IMR-90 (cell line): ENCODE measurements at regions not wholly inside any gene's neighbourhood (a gene's known extent, or its start where the extent isn't known, plus 50 kb on each side); places are given as distances from the start of the nearest gene placed in this dataset.

Source experiments
- ATAC-seq: fragments of 200-7000 bp; cut with Tn5 transposase; 2 replicates; pipeline ENCODE4 v1.9.1; 2020; ENCODE audit warnings: low read depth, mild to moderate bottlenecking, moderate library complexity
- BruUV-seq: library from RNA; stranded (reverse); fragments of 400-500 nt; replicated peaks from 2 replicates; lab custom pipeline; 2021; lab: Mats Ljungman, UMichigan
- CTCF ChIA-PET: fragments of 300-600 bp; formaldehyde crosslinking; extraction: SDS; loops from one replicate; lab custom pipeline; 2021; ENCODE audit warnings: antibody characterized with exemption; lab: Yijun Ruan, JAX
- POLR2A ChIA-PET: fragments of 300-600 bp; sonication (Branson Sonifier 250); formaldehyde crosslinking; loops from one replicate; lab custom pipeline; 2022; ENCODE audit warnings: antibody characterized with exemption; ENCODE audit not compliant: unreplicated experiment; lab: Charles Lee
- DNase-seq: peaks from one replicate; pipeline ENCODE4 v3.0.0; 2013
- H2AFZ ChIP-seq: replicated peaks from 2 replicates; pipeline ENCODE3; 2013; ENCODE audit warnings: low read length, mild to moderate bottlenecking; ENCODE audit not compliant: poor library complexity
- H2AK5ac ChIP-seq: 2 replicates; pipeline ENCODE4 v1.6.1; 2013; ENCODE audit warnings: low read depth, low read length, inconsistent platforms
- H2AK9ac ChIP-seq: replicated peaks from 2 replicates; pipeline ENCODE3; 2013; ENCODE audit warnings: mild to moderate bottlenecking, low read depth, low read length, moderate library complexity; ENCODE audit not compliant: poor library complexity
- H2BK120ac ChIP-seq: 2 replicates; pipeline ENCODE4 v1.6.1; 2013; ENCODE audit warnings: low read depth, low read length, inconsistent platforms
- H2BK15ac ChIP-seq: 3 replicates; pipeline ENCODE4 v1.6.1; 2013; ENCODE audit warnings: low read depth, low read length, inconsistent platforms
- H2BK20ac ChIP-seq: 2 replicates; pipeline ENCODE4 v1.6.1; 2013; ENCODE audit warnings: low read depth, mild to moderate bottlenecking, inconsistent platforms, low read length, moderate library complexity
- H2BK5ac ChIP-seq: 2 replicates; pipeline ENCODE4 v1.6.1; 2013; ENCODE audit warnings: mild to moderate bottlenecking, low read depth, low read length, inconsistent platforms; ENCODE audit not compliant: poor library complexity, severe bottlenecking
- H3K14ac ChIP-seq: replicated peaks from 2 replicates; pipeline ENCODE4 v1.6.1; 2013; ENCODE audit warnings: low read depth, low read length, inconsistent platforms
- H3K18ac ChIP-seq: 2 replicates; pipeline ENCODE4 v1.6.1; 2013; ENCODE audit warnings: low read depth, low read length, control low read depth
- H3K23ac ChIP-seq: 2 replicates; pipeline ENCODE4 v1.6.1; 2013; ENCODE audit warnings: low read depth, low read length, inconsistent platforms
- H3K27ac ChIP-seq: 2 replicates; pipeline ENCODE4 v1.5.1; 2013; ENCODE audit warnings: mild to moderate bottlenecking, control low read depth, low read length; ENCODE audit not compliant: insufficient read depth
- H3K27me3 ChIP-seq: 2 replicates; pipeline ENCODE4 v1.6.1; 2013; ENCODE audit warnings: low read length; ENCODE audit not compliant: control insufficient read depth, insufficient read depth
- H3K36me3 ChIP-seq: 2 replicates; pipeline ENCODE4 v1.6.1; 2013; ENCODE audit warnings: low read length, mixed read lengths; ENCODE audit not compliant: control insufficient read depth, insufficient read depth
- H3K4ac ChIP-seq: 2 replicates; pipeline ENCODE4 v1.6.1; 2013; ENCODE audit warnings: low read depth, low read length, inconsistent platforms
- H3K4me1 ChIP-seq: 2 replicates; pipeline ENCODE4 v1.6.1; 2013; ENCODE audit warnings: low read length, mixed read lengths; ENCODE audit not compliant: control insufficient read depth, insufficient read depth
- H3K4me2 ChIP-seq: 2 replicates; pipeline ENCODE4 v1.6.1; 2013; ENCODE audit warnings: low read depth, mild to moderate bottlenecking, control low read depth, low read length, moderate library complexity
- H3K4me3 ChIP-seq: 2 replicates; pipeline ENCODE4 v1.5.1; 2013; ENCODE audit warnings: low read depth, mild to moderate bottlenecking, control low read depth, low read length, moderate library complexity; ENCODE audit not compliant: insufficient read depth
- H3K56ac ChIP-seq: 2 replicates; pipeline ENCODE4 v1.6.1; 2013; ENCODE audit warnings: low read length, inconsistent platforms; ENCODE audit not compliant: insufficient read depth; ENCODE audit errors: extremely low read depth
- H3K79me1 ChIP-seq, 2 experiments: 2 replicates each; pipeline ENCODE4 v1.6.1; 2013; ENCODE audit warnings: low read length in 2 of 2, inconsistent platforms in 1 of 2, low read depth in 1 of 2
- H3K9ac ChIP-seq: 2 replicates; pipeline ENCODE4 v1.6.1; 2013; ENCODE audit warnings: low read depth, low read length, control low read depth
- H3K9me1 ChIP-seq: 2 replicates; pipeline ENCODE4 v1.6.1; 2013; ENCODE audit warnings: low read length, inconsistent platforms; ENCODE audit not compliant: insufficient read depth
- H3K9me3 ChIP-seq: 2 replicates; pipeline ENCODE4 v1.6.1; 2013; ENCODE audit warnings: low read length; ENCODE audit not compliant: control insufficient read depth, insufficient read depth
- H4K20me1 ChIP-seq: 2 replicates; pipeline ENCODE4 v1.6.1; 2013; ENCODE audit warnings: low read length, inconsistent platforms; ENCODE audit not compliant: insufficient read depth
- H4K5ac ChIP-seq: 2 replicates; pipeline ENCODE4 v1.6.1; 2013; ENCODE audit warnings: mild to moderate bottlenecking, low read depth, low read length, control low read depth
- H4K8ac ChIP-seq, 2 experiments: 2 replicates each; pipeline ENCODE4 v1.6.1; 2013; ENCODE audit warnings: low read depth in 2 of 2, low read length in 2 of 2, control low read depth in 1 of 2, inconsistent platforms in 1 of 2
- H4K91ac ChIP-seq: 2 replicates; pipeline ENCODE4 v1.6.1; 2013; ENCODE audit warnings: low read depth, low read length, inconsistent platforms; ENCODE audit not compliant: insufficient read depth
- BHLHE40 ChIP-seq: fragments of 150-350 bp; IDR thresholded peaks from 2 replicates; pipeline ENCODE4 v1.6.1; 2016; ENCODE audit warnings: mild to moderate bottlenecking, low read depth, low read length
- CEBPB ChIP-seq: IDR thresholded peaks from 2 replicates; pipeline ENCODE4 v1.6.1; 2012; ENCODE audit warnings: low read depth, low read length, improper control_type of control experiment
- MAFK ChIP-seq: IDR thresholded peaks from 2 replicates; pipeline ENCODE4 v1.6.1; 2012; ENCODE audit warnings: low read depth, low read length, improper control_type of control experiment
- MAZ ChIP-seq: IDR thresholded peaks from 2 replicates; pipeline ENCODE4 v1.6.1; 2012; ENCODE audit warnings: low read depth, mild to moderate bottlenecking, low read length, improper control_type of control experiment, moderate library complexity, borderline replicate concordance
- MXI1 ChIP-seq: IDR thresholded peaks from 2 replicates; pipeline ENCODE4 v1.6.1; 2012; ENCODE audit warnings: low read depth, mild to moderate bottlenecking, low read length, moderate library complexity, borderline replicate concordance
- NFE2L2 ChIP-seq: fragments of 150-350 bp; IDR thresholded peaks from 2 replicates; pipeline ENCODE4 v1.6.1; 2016; ENCODE audit warnings: low read depth, mild to moderate bottlenecking, low read length
- SMC3 ChIP-seq: fragments of 150-350 bp; IDR thresholded peaks from 2 replicates; pipeline ENCODE4 v1.6.1; 2016; ENCODE audit warnings: low read depth, mild to moderate bottlenecking, antibody characterized with exemption, low read length, moderate library complexity
- dilution Hi-C: fragments of 300-500 bp; cut with HindIII; formaldehyde crosslinking; loops from one replicate; pipeline ENCODE4 v1.14.3; 2018; ENCODE audit warnings: low sequenced_read_pairs; ENCODE audit not compliant: unreplicated experiment
- in situ Hi-C: fragments of 300-500 bp; cut with MboI; formaldehyde crosslinking; loops from 3 replicates; pipeline ENCODE4 v1.14.3; 2019; ENCODE audit warnings: low sequenced_read_pairs, inconsistent platforms, mixed read lengths
- intact Hi-C: fragments of 100-400 bp; cut with micrococcal nuclease; formaldehyde crosslinking; loops from 2 replicates; pipeline ENCODE4 v1.10.0; 2022

- intact Hi-C loops, result no loop called here
- no peak overlapping the region for H4K8ac ChIP-seq
- H3K27me3 ChIP-seq, result no peaks in the 10 kb centered on the region
- H4K5ac ChIP-seq, result no peak overlapping the region
- no peaks in the 10 kb centered on the region for H3K9me1 ChIP-seq
- no peaks in the 10 kb centered on the region for H3K4me1 ChIP-seq
- no peak overlapping the region for H3K4ac ChIP-seq
- BruUV-seq, result no TSS peak
- dilution Hi-C loops, result no loop called here
- H3K79me1 ChIP-seq, result no peaks in the 10 kb centered on the region
- H2BK15ac ChIP-seq, result no peak overlapping the region
- H2BK5ac ChIP-seq, result no peak overlapping the region
- H2AK5ac ChIP-seq, result no peak overlapping the region
- no peak overlapping the region for H3K9ac ChIP-seq
- ChIA-PET CTCF (no interaction called here), POLR2A (no interaction called here)
- no peak overlapping the region for H4K91ac ChIP-seq
- H2AFZ ChIP-seq, result no peak overlapping the region
- no peak overlapping the region for H3K56ac ChIP-seq
- no peak overlapping the region for H3K14ac ChIP-seq
- no peaks in the 10 kb centered on the region for H4K20me1 ChIP-seq
- no peaks in the 10 kb centered on the region for H3K36me3 ChIP-seq
- no peaks in the 10 kb centered on the region for H3K9me3 ChIP-seq
- H2AK9ac ChIP-seq, result no peak overlapping the region
- in situ Hi-C loops, result no loop called here
- no peak overlapping the region for H3K23ac ChIP-seq
- H3K27ac ChIP-seq, result no peak overlapping the region
- H2BK20ac ChIP-seq, result no peak overlapping the region
- no peak for TF ChIP-seq CEBPB
- TF ChIP-seq SMC3, result no peak
- TF ChIP-seq MAZ, result no peak
- TF ChIP-seq MXI1, result no peak
- no peak for TF ChIP-seq NFE2L2
- TF ChIP-seq MAFK, result peak; percentile 73
- no peak for TF ChIP-seq BHLHE40
- ATAC-seq (no peak), DNase-seq (no peak)
- H3K4me2 ChIP-seq, result no peak overlapping the region
- H3K4me3 ChIP-seq, result no peak overlapping the region
- no peak overlapping the region for H3K18ac ChIP-seq
- H2BK120ac ChIP-seq, result no peak overlapping the region
Observed at GRCh38 chr2:189959450-189959849, 103.1 kb downstream of the MSTN start.
